ENCODE measurements at regions not wholly inside any gene's neighbourhood (a gene's known extent, or its start where the extent isn't known, plus 50 kb on each side); places are given as distances from the start of the nearest gene placed in this dataset.

GRCh38 chrX:39653691-39654090, 444.1 kb downstream of the BCOR start:
- DNase-seq = peak; percentile 79
- peak; percentile 48 for TF ChIP-seq CTCF (conservative IDR thresholded peaks at IDR 0.05)
- Histone ChIP-seq H3K27me3 (ENCODE audit: control insufficient read depth, insufficient read depth, low read length, poor library complexity, severe bottlenecking) (no peaks in the 10 kb centered on the region), H3K4me3 (ENCODE audit: low read length) (no peak overlapping the region), H3K4me1 (ENCODE audit: control insufficient read depth, insufficient read depth, low read length) (no peaks in the 10 kb centered on the region), H3K27ac (ENCODE audit: low read depth, low read length) (no peak overlapping the region), H3K9me3 (ENCODE audit: control insufficient read depth, low read length) (no peaks in the 10 kb centered on the region), H3K36me3 (ENCODE audit: control insufficient read depth, insufficient read depth, low read length) (no peaks in the 10 kb centered on the region), H3K9ac (ENCODE audit: extremely low read depth, low read length, poor library complexity, severe bottlenecking) (no peak overlapping the region)
- Mint-ChIP-seq H3K27me3 (ENCODE audit: insufficient read depth) (no peaks in the 10 kb centered on the region), H3K4me1 (peaks cover 11% of the 10 kb centered on the region), H3K4me3 (peak overlapping the region; percentile 1), H3K36me3 (ENCODE audit: low read depth) (no peaks in the 10 kb centered on the region), H3K27ac (no peak overlapping the region), H3K9me3 (peaks cover 3% of the 10 kb centered on the region)
- WGBS, 2 experiments (ENCODE audit: insufficient coverage in 1 of 2, insufficient read length in 1 of 2) = 7 to 9% methylated on average over 5 to 7 of the region's 10 CpGs

GRCh38 chrX:39654183-39654925, 443.4 kb downstream of the BCOR start:
- no peaks in the 10 kb centered on the region for H3K36me3 ChIP-seq (ENCODE audit: control insufficient read depth, insufficient read depth, low read length)
- no peaks in the 10 kb centered on the region for H3K9me3 ChIP-seq (ENCODE audit: control insufficient read depth, low read length)
- Mint-ChIP-seq H3K27me3 (ENCODE audit: insufficient read depth) (no peaks in the 10 kb centered on the region), H3K4me1 (peaks cover 11% of the 10 kb centered on the region), H3K27ac (peak overlapping the region; percentile 18), H3K36me3 (ENCODE audit: low read depth) (no peaks in the 10 kb centered on the region), H3K4me3 (peak overlapping the region; percentile 4), H3K9me3 (peaks cover 9% of the 10 kb centered on the region)
- no peaks in the 10 kb centered on the region for H3K27me3 ChIP-seq (ENCODE audit: control insufficient read depth, insufficient read depth, low read length, poor library complexity, severe bottlenecking)
- H3K27ac ChIP-seq (ENCODE audit: low read depth, low read length) = no peak overlapping the region
- no peak overlapping the region for H3K4me3 ChIP-seq (ENCODE audit: low read length)
- no peak for TF ChIP-seq CTCF (conservative IDR thresholded peaks at IDR 0.05)
- WGBS, 2 experiments (ENCODE audit: insufficient coverage in 1 of 2, insufficient read length in 1 of 2) = 39 to 100% methylated on average over 1 to 14 of the region's 16 CpGs
- DNase-seq = peak; percentile 75
- H3K9ac ChIP-seq (ENCODE audit: extremely low read depth, low read length, poor library complexity, severe bottlenecking) = no peak overlapping the region
- no peaks in the 10 kb centered on the region for H3K4me1 ChIP-seq (ENCODE audit: control insufficient read depth, insufficient read depth, low read length)

GRCh38 chrX:39654952-39655351, 442.8 kb downstream of the BCOR start:
- WGBS, 2 experiments (ENCODE audit: insufficient coverage in 1 of 2, insufficient read length in 1 of 2) = 85 to 100% methylated on average over 1 to 3 of the region's 3 CpGs
- H3K9ac ChIP-seq (ENCODE audit: extremely low read depth, low read length, poor library complexity, severe bottlenecking) = no peak overlapping the region
- H3K4me3 Mint-ChIP-seq = no peak overlapping the region
- H3K9me3 Mint-ChIP-seq = peaks cover 10% of the 10 kb centered on the region
- peaks cover 11% of the 10 kb centered on the region for H3K4me1 Mint-ChIP-seq
- H3K36me3 ChIP-seq (ENCODE audit: control insufficient read depth, insufficient read depth, low read length) = no peaks in the 10 kb centered on the region
- no peaks in the 10 kb centered on the region for H3K36me3 Mint-ChIP-seq (ENCODE audit: low read depth)
- no peak for TF ChIP-seq CTCF (conservative IDR thresholded peaks at IDR 0.05)
- no peak overlapping the region for H3K27ac ChIP-seq (ENCODE audit: low read depth, low read length)
- no peaks in the 10 kb centered on the region for H3K4me1 ChIP-seq (ENCODE audit: control insufficient read depth, insufficient read depth, low read length)
- H3K27me3 Mint-ChIP-seq (ENCODE audit: insufficient read depth) = no peaks in the 10 kb centered on the region
- no peaks in the 10 kb centered on the region for H3K27me3 ChIP-seq (ENCODE audit: control insufficient read depth, insufficient read depth, low read length, poor library complexity, severe bottlenecking)
- no peak overlapping the region for H3K27ac Mint-ChIP-seq
- H3K9me3 ChIP-seq (ENCODE audit: control insufficient read depth, low read length) = no peaks in the 10 kb centered on the region
- H3K4me3 ChIP-seq (ENCODE audit: low read length) = no peak overlapping the region
- no peak for DNase-seq

Data from endodermal cell (in vitro differentiated cells).